Vagina (tissue), 2 donors: ENCODE measurements at regions not wholly inside any gene's neighbourhood (a gene's known extent, or its start where the extent isn't known, plus 50 kb on each side); places are given as distances from the start of the nearest gene placed in this dataset.

Source experiments
- DNase-seq, 2 donors: peaks; one replicate each; pipeline ENCODE4 v3.0.0-alpha.2; 2017; ENCODE audit errors: extremely low spot score in 2 of 2
- H3K27ac ChIP-seq: fragments of 200-600 bp; sonication (generic); one replicate; pipeline ENCODE4 v1.5.1; 2019
- H3K27me3 ChIP-seq: fragments of 200-600 bp; sonication (generic); one replicate; pipeline ENCODE4 v1.5.1; 2019
- H3K36me3 ChIP-seq, 2 donors: fragments of 200-600 bp; sonication (generic); one replicate each; pipeline ENCODE4 v1.5.1; 2017 to 2019
- H3K4me1 ChIP-seq: fragments of 200-600 bp; sonication (generic); one replicate; pipeline ENCODE4 v1.5.1; 2019
- H3K4me3 ChIP-seq, 2 donors: fragments of 200-600 bp; sonication (generic); 1 replicate in 1 of 2; 2 replicates in 1 of 2; pipeline ENCODE4 v1.5.1; 2016 to 2019
- H3K9me3 ChIP-seq: fragments of 200-600 bp; sonication (generic); one replicate; pipeline ENCODE4 v1.5.1; 2019
- CTCF ChIP-seq, 3 experiments: fragments of 450-650 bp in 2 of 3; fragments of 200-600 bp in 1 of 3; sonication (generic) in 1 of 3; IDR thresholded peaks; one replicate each; pipeline ENCODE4 v1.5.1; 2017 to 2019; ENCODE audit warnings: antibody characterized with exemption in 3 of 3, mild to moderate bottlenecking in 2 of 3, moderate library complexity in 2 of 3
- POLR2A ChIP-seq, 2 donors: fragments of 450-650 bp; IDR thresholded peaks; one replicate each; pipeline ENCODE4 v1.6.1; 2017; ENCODE audit warnings: antibody characterized with exemption in 2 of 2, mild to moderate bottlenecking in 2 of 2, moderate library complexity in 2 of 2
- POLR2AphosphoS5 ChIP-seq, 2 donors: sonication (generic); formaldehyde crosslinking; IDR thresholded peaks; one replicate each; pipeline ENCODE4 v1.9.0; 2017; ENCODE audit warnings: antibody characterized with exemption in 2 of 2, mild to moderate bottlenecking in 2 of 2, low read depth in 1 of 2; ENCODE audit not compliant: insufficient read depth in 1 of 2
- intact Hi-C: fragments of 100-400 bp; cut with DNase I; formaldehyde crosslinking; loops from one replicate; pipeline ENCODE4 v1.15.1; 2023

GRCh38 chr11:80632156-80632555 is 1191.3 kb upstream of the TENM4 start:
- H3K4me1 ChIP-seq = no peaks in the 10 kb centered on the region
- intact Hi-C loops = no loop called here
- H3K27ac ChIP-seq = no peak overlapping the region
- H3K4me3 ChIP-seq = no peak overlapping the region
- no peaks in the 10 kb centered on the region for H3K27me3 ChIP-seq
- no peaks in the 10 kb centered on the region for H3K36me3 ChIP-seq
- TF ChIP-seq POLR2A (IDR thresholded peaks at IDR 0.05) (no peak), CTCF (IDR thresholded peaks at IDR 0.05) (no peak), POLR2AphosphoS5 (IDR thresholded peaks at IDR 0.05; ENCODE audit: insufficient read depth in 1 of 2, low read depth in 1 of 2) (no peak)
- no peaks in the 10 kb centered on the region for H3K9me3 ChIP-seq
- no peak for DNase-seq

GRCh38 chr11:80629466-80629865 is 1188.6 kb upstream of the TENM4 start:
- H3K27me3 ChIP-seq = no peaks in the 10 kb centered on the region
- intact Hi-C loops = no loop called here
- no peak for TF ChIP-seq POLR2A (IDR thresholded peaks at IDR 0.05)

GRCh38 chr11:80627364-80627763 is 1186.5 kb upstream of the TENM4 start:
- H3K4me3 ChIP-seq = no peak overlapping the region
- no peaks in the 10 kb centered on the region for H3K27me3 ChIP-seq
- DNase-seq = no peak
- no peak for TF ChIP-seq POLR2A (IDR thresholded peaks at IDR 0.05)
- TF ChIP-seq POLR2AphosphoS5 (IDR thresholded peaks at IDR 0.05; ENCODE audit: insufficient read depth in 1 of 2, low read depth in 1 of 2) = no peak
- no peak for TF ChIP-seq CTCF (IDR thresholded peaks at IDR 0.05)
- no peaks in the 10 kb centered on the region for H3K4me1 ChIP-seq
- H3K27ac ChIP-seq = no peak overlapping the region
- intact Hi-C loops = no loop called here
- no peaks in the 10 kb centered on the region for H3K36me3 ChIP-seq
- no peaks in the 10 kb centered on the region for H3K9me3 ChIP-seq

More at GRCh38 chr11:80629466-80629865, 1188.6 kb upstream of the TENM4 start:
- DNase-seq = no peak
- Histone ChIP-seq H3K4me3 (no peak overlapping the region), H3K9me3 (no peaks in the 10 kb centered on the region), H3K4me1 (no peaks in the 10 kb centered on the region), H3K36me3 (no peaks in the 10 kb centered on the region), H3K27ac (no peak overlapping the region)

- TF ChIP-seq POLR2AphosphoS5 (IDR thresholded peaks at IDR 0.05; ENCODE audit: insufficient read depth in 1 of 2, low read depth in 1 of 2) (no peak), POLR2A (IDR thresholded peaks at IDR 0.05) (no peak), CTCF (IDR thresholded peaks at IDR 0.05) (no peak)
- H3K36me3 ChIP-seq = no peaks in the 10 kb centered on the region
- no peak overlapping the region for H3K27ac ChIP-seq
- no peak for DNase-seq
- intact Hi-C loops = no loop called here
- H3K9me3 ChIP-seq = no peaks in the 10 kb centered on the region
- no peak overlapping the region for H3K4me3 ChIP-seq
- no peaks in the 10 kb centered on the region for H3K27me3 ChIP-seq
- H3K4me1 ChIP-seq = no peaks in the 10 kb centered on the region
These were observed 1185.9 kb upstream of the TENM4 start for GRCh38 chr11:80626721-80627120.

- no peak overlapping the region for H3K27ac ChIP-seq
- intact Hi-C loops = no loop called here
- no peaks in the 10 kb centered on the region for H3K9me3 ChIP-seq
- no peaks in the 10 kb centered on the region for H3K4me1 ChIP-seq
- no peak overlapping the region for H3K4me3 ChIP-seq
- no peaks in the 10 kb centered on the region for H3K36me3 ChIP-seq
- DNase-seq = no peak
- TF ChIP-seq POLR2A (IDR thresholded peaks at IDR 0.05) = no peak
- no peak for TF ChIP-seq POLR2AphosphoS5 (IDR thresholded peaks at IDR 0.05; ENCODE audit: insufficient read depth in 1 of 2, low read depth in 1 of 2)
- no peak for TF ChIP-seq CTCF (IDR thresholded peaks at IDR 0.05)
- no peaks in the 10 kb centered on the region for H3K27me3 ChIP-seq
These were observed 1184.7 kb upstream of the TENM4 start for GRCh38 chr11:80625563-80625962.

GRCh38 chr11:80621871-80622270 is 1181.0 kb upstream of the TENM4 start:
- Histone ChIP-seq H3K27ac (no peak overlapping the region), H3K9me3 (no peaks in the 10 kb centered on the region), H3K36me3 (no peaks in the 10 kb centered on the region), H3K4me3 (no peak overlapping the region), H3K4me1 (no peaks in the 10 kb centered on the region), H3K27me3 (no peaks in the 10 kb centered on the region)
- intact Hi-C loops = no loop called here
- no peak for DNase-seq
- no peak for TF ChIP-seq POLR2A (IDR thresholded peaks at IDR 0.05)
- TF ChIP-seq CTCF (IDR thresholded peaks at IDR 0.05) = no peak
- TF ChIP-seq POLR2AphosphoS5 (IDR thresholded peaks at IDR 0.05; ENCODE audit: insufficient read depth in 1 of 2, low read depth in 1 of 2) = no peak
